Upper lobe of left lung (tissue), 4 donors: ENCODE measurements at regions not wholly inside any gene's neighbourhood (a gene's known extent, or its start where the extent isn't known, plus 50 kb on each side); places are given as distances from the start of the nearest gene placed in this dataset.

Source experiments
- CTCF ChIP-seq, 6 experiments: fragments of 450-650 bp in 4 of 6; fragments of 200-600 bp in 2 of 6; sonication (generic) in 2 of 6; IDR thresholded peaks; one replicate each; pipeline ENCODE4 v1.5.1; 2016 to 2019; ENCODE audit warnings: antibody characterized with exemption in 6 of 6
- EP300 ChIP-seq, 4 donors: sonication (generic); formaldehyde crosslinking; IDR thresholded peaks; one replicate each; pipeline ENCODE4 v1.5.1; 2017; ENCODE audit warnings: antibody characterized with exemption in 4 of 4, control low read depth in 2 of 4
- POLR2A ChIP-seq, 4 donors: fragments of 450-650 bp; IDR thresholded peaks; one replicate each; pipeline ENCODE4 v1.5.1; 2016 to 2017; ENCODE audit warnings: antibody characterized with exemption in 4 of 4, mild to moderate bottlenecking in 2 of 4

- TF ChIP-seq POLR2A (IDR thresholded peaks at IDR 0.05) (no peak), EP300 (IDR thresholded peaks at IDR 0.05) (no peak), CTCF (IDR thresholded peaks at IDR 0.05) (no peak)
Measured at GRCh38 chr2:64313398-64313723, 140.6 kb upstream of the LGALSL start.
